H54 (cell line): ENCODE measurements at regions not wholly inside any gene's neighbourhood (a gene's known extent, or its start where the extent isn't known, plus 50 kb on each side); places are given as distances from the start of the nearest gene placed in this dataset.

Experiments
- DNase-seq: peaks from one replicate; pipeline ENCODE4 v3.0.0; 2011; ENCODE audit warnings: low spot score, mixed read lengths; ENCODE audit not compliant: insufficient read length
- FAIRE-seq: peaks from 3 replicates; lab custom pipeline; 2011; peaks lifted over from hg19 to GRCh38; lab: Jason Lieb, UNC
- POLR2A ChIP-seq: IDR thresholded peaks from 2 replicates; pipeline ENCODE4 v1.6.1; 2011; ENCODE audit warnings: low read depth, mild to moderate bottlenecking, low read length

DNA sequence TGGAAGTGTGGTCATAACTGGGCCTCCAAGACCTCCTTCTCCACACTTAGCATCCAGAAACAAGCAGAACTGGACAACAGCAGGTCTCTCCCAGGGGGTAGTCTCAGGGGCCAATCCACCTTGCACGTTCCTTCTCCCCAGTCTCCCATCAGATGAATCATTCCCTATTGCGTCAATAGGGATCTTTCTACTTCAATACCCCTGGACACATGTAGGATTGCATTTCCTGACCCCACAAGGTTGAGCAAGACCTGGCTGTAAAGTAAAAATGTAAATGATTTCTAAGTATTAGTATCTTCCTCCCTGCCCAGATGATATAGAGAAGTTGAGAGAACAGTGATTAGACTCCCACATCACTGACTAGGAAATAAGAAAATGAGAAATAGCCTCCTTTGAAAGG is 224.5 kb upstream of the CSF3R start:
- no peak for DNase-seq
- no peak for FAIRE-seq

DNA sequence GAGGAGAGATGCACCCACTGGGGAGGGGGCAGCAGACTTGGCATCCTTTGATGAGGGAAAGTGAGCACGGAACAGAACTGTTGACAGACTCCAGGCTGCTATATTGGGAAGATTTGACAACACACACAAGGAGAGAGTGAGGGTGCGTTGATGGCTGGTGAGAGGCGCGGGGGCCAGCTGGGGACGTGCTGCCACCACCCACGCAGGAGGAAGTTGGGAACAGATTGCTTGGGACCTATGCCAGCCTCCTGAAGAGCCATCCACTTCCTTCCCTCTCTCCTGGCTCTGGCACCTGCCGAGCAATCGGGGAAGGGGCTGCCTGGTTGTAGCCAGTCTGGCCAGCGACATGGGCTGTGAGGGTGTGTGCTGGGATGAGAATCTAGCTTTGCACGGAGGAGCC is 223.7 kb upstream of the CSF3R start:
- no peak for DNase-seq
- TF ChIP-seq POLR2A = no peak
- FAIRE-seq = no peak

More for the DNA sequence above, 224.5 kb upstream of the CSF3R start:
- no peak for TF ChIP-seq POLR2A

DNA sequence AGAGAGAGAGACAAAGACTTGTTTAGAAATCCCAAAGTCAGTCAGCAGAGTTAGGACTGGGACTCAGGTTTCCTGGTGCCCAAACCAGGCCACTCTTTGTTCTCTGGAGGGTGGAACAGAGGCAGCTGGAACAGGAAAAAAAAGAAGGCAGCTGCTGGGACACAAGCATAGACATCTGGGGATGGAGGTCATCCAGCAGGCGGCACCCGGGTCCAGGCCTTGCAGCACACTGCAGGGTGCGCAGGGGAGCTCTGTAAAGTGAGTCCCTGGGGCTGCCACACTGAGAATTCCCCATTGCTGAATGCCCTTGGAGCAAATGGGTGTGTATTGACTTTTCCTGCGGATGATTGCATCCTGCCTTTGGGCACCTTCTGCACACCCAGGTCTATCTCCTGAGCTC is 222.9 kb upstream of the CSF3R start:
- TF ChIP-seq POLR2A = no peak
- FAIRE-seq (no peak), DNase-seq (no peak)

DNA sequence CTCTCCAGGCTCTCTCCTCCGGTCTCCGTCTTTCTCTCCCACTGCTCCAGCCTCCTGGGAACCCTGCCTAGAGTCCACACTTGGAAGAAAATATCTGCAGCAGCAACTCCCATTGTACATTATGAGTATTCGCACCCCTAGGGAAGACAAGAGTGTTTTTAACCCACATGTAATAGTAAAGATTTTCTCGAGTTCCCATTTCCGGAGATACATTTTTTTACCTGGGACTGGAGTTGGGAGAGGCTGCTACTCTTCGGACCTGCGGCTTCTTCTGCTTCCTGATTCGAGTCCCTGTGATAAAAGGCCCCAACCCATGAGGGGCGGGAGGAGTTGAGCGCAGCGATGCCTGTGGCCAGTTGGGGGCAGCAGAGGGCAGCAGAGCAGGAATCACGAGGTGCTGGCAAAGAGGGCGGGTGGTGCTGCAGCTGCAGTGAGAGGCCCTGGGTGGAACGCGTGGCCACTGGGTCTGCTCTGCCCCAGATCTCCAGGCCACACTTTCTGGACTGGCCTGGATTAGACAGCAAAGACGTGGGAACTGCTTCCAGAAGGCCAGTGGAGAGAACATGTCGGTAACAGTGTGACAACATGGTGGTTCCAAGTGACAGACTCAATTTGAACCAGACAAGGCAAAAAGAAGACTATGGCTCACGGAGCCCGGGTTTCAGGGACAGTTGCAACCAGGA is 221.0 kb upstream of the CSF3R start:
- TF ChIP-seq POLR2A = no peak
- no peak for FAIRE-seq
- DNase-seq = peak; percentile 83

DNA sequence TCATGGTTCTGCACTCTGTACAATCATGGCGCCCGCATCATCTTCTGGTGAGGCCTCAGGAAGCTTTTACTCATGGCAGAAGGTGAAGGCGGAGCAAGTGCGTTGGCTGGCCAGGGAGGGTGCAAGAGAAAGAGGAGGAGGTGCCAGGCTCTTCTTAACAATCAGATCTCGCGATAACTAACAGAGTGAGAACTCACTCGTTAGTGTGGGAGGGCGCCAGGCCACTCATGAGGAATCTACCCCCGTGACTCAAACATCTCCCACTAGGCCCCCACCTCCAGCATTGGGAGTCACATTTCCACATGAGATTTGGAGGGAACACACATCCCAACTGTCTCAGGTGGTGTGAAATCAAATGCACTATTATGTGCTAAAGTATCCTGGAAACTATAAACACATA is 220.2 kb upstream of the CSF3R start:
- TF ChIP-seq POLR2A = no peak
- FAIRE-seq (no peak), DNase-seq (no peak)

DNA sequence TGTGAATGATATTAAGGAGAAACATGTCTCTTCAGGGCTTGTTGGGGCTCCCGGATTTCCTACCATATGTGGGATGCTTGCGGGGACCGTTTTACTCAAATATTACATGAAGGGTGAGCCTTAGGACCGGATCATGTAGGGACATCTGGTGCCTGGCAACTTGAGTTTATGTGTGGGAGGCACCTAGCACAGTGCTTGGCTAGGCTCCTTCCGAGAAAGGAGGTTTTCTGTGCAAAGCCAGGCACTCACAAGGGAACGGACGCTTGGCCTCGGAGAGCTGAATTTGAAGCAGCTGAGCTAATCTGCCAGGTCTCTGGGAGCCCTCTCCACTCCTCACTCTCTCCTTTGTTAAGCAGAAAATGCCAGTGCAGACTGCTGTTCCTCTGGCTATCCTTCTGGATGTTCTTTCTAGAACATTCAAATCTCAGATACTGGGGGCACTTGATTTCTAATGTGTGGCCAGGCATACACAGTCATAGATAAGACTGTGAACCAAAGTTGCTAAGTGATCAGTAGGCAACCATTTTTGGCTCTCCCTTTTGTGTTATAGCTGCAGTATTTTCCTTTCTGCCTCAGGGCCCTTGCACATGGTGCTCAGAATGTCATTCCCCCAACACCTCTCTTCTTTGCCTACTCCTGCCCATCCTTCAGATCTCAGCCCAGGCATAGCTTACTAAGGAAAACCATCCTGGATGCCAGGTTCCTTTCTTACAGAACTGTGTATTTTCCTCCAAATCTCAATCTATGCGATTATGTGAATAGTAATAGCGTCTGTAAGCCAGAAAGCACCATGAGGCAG is 216.6 kb upstream of the CSF3R start:
- no peak for DNase-seq
- TF ChIP-seq POLR2A = no peak
- FAIRE-seq = no peak

DNA sequence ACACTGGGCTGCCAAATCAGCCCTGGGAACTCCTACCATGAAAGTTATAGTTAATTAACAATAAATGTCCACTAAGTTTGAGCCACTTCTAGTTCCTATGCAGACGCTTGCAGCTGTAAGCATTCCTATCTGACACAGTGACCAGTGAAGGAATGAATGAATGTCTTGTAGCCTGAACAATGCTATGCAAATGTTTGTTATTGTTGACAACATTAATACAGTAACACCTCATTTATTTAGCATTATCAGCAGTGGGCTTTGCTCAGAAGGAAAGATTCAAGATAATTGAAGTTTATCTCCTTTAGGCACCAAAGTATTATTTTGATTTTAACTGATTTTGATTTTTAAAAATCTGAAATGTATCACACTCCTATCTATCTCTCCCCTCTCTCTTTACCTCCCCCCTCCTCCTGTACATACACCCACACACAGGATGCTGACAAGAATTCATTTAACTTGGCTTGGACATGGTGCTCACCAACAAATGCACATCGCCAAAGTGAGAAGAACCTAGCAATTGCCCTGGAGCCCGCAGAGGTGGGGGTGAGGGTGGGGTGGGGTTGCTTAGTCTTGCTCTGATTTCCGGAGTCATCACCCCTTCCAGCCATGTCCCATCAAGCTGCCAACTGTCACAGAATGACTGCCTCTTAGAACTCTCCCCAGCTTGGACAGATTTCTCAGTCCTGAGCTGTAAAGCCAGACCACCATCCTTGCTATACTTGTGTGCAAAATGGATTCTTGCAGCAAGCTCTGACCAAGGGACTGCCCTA is 215.3 kb upstream of the CSF3R start:
- DNase-seq = no peak
- no peak for TF ChIP-seq POLR2A
- FAIRE-seq = no peak

DNA sequence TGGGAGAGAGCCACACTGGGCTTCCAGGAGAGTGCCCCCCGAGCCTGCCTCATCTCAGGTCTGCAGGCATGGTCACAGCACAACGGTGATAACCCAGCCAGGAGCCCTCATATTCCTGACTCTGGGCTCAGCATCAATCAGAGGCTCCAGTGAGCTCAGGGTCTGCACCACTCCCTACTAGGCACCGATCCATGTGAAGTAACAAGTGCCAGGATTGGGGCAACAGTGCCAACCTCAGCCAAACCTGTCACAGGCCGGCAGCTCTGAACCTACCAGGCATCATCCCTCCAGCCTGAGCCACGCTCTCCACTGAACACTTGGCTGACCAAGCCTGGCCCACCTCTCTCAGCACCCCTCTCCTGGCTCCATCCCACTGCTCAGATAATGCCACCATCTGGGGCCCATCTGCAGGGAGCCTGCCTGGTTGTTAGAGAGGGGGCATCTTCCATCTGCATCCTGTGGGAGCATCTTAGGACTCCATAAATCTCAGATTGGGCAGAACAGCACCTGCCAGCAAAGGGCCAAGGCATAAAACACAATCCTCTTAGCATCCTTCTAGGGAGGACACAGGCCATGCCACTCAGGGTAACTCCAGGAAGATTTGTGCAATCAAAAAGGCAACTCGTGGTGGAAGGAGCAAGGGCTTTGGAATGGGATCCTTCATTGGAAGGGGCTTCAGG is 213.7 kb upstream of the CSF3R start:
- TF ChIP-seq POLR2A = no peak
- no peak for FAIRE-seq
- DNase-seq = no peak

DNA sequence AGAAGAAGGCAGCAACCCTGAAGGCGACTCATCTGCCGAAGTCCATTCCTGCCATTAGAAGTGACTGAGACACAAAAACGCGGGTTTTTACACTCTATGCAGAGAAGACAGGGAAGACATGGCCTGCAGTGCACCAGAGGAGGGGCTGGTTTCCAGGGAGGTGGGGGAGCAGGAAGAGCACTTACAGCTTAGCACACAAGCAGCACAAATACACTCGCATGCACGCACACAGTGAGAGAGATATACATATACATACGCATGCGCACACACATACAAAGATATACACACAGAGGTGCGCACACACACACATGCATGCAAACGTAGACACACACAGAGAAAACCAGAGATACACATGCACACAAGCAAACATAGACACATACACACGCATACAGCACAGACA is 210.9 kb upstream of the CSF3R start:
- FAIRE-seq (no peak), DNase-seq (no peak)
- TF ChIP-seq POLR2A = no peak

DNA sequence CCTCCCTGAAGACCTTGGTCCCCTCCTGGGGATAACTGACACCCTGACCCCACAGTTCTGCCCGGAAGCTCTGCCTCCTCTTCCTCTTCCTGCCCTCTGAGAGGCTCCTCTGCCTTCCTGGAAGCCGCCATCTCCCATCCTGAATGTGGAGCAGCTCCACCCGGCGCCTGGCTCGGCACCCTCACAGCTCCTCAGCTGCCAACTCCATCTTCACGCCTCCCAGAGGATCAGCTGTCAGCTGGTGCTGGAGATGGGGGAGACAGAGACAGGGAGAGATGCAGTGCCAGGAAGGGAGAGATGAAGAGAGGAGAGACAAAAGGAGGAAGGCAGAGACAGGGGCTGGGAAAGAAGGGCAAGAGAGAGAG is 210.4 kb upstream of the CSF3R start:
- no peak for DNase-seq

DNA sequence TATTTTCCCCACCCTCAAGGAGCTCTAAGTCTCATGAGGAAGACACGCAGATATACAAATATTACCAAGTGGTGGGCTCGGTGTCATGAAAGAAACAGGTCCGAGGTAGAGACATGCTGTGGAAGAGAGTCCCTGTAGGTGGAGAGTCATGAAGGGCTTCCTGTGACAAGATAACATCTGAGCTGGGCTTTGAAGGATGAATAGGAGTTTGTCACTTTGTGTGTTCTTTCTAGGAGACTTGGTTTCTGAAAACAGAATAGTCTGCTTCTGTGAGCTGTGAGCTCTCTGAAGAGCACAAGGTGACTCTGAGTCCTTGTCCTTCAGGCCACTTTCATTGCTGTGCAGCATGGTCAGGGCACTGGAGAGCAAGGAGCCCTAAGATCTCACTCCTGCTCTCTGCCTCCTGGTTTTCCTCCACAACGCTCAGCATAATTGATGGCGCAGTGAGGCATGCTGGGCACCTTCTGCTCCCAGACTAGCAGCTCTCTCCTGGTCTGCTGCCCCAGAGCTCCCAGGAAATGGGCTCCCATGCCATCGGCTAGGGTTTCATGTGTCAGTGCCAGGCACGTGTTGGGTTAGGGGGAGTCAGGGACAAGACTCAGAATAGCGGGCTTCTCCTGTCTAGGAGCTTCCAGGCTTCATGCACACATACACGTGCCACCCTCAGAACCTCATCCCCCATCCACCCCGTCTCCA is 209.9 kb upstream of the CSF3R start:
- FAIRE-seq (no peak), DNase-seq (no peak)
- no peak for TF ChIP-seq POLR2A

More for the DNA sequence above, 210.4 kb upstream of the CSF3R start:
- TF ChIP-seq POLR2A = no peak
- no peak for FAIRE-seq

DNA sequence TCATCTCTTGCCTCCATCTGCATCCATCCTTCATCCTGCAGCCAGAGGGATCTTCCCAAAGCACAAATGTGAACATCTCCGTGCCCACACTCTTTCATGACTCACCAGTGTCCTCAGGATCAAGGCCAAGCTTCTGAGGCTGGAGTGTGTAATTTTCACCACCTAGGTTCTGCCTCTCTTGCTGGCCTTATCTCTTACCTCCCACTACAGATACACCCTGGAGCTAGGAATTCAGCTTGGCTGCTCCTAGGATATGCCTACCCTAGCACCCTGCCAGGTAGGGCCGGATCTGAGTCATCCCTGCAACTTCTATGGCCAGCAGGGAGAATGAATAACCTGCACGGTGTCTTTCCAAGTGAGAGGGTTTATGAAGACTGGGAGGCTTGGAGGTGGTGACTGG is 208.7 kb upstream of the CSF3R start:
- DNase-seq = no peak
- no peak for FAIRE-seq
- TF ChIP-seq POLR2A = no peak

DNA sequence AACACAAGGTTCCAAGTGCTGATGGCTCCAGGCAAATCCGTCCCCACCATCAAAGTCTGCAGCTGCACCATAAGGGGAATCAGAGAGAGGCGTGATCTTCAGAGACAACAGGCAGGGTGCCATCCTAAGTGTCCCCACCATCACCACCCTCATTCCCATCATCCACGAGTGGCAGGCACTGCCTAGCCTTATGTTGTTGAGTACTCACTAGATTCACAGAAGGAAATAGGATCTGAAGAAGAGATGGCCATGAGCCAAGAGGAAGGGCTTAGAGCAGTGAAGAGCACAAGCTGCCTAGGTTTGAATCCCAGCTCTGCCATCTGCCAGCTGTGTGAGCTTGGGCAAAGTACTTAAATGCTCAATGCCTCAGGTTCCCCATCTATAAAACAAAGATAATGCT is 207.3 kb upstream of the CSF3R start:
- no peak for TF ChIP-seq POLR2A
- FAIRE-seq (no peak), DNase-seq (no peak)
